ENCODE measurements at regions not wholly inside any gene's neighbourhood (a gene's known extent, or its start where the extent isn't known, plus 50 kb on each side); places are given as distances from the start of the nearest gene placed in this dataset.

DNA sequence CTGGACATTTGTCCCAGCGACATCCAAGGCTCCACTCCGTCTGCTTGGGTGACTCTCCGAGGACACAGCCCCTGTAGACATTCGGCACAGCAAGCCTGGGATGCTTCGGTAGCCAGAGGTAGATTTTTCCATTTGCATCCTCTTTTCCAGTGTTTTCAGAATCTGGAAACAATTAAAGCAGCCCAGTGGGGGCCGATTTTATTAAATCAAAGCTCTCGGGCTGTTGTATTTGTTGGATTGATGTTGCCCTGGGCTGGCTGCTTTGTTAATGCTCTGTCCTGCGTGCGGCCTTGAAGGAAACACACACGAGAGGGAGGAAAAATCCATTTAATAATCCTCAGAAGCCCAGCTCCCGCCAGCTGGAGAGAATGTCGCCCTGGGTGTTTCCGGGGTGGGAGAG is 158.1 kb upstream of the CIBAR2 start:
- Histone ChIP-seq H3K36me3 (ENCODE audit: control insufficient read depth, insufficient read depth, low read length) (no peaks in the 10 kb centered on the region), H3K27me3 (replicated peaks; ENCODE audit: control insufficient read depth, insufficient read depth, low read length) (no peaks in the 10 kb centered on the region), H3K4me3 (replicated peaks; ENCODE audit: low read depth, low read length) (no peak overlapping the region)
- TF ChIP-seq, protein P1, sequence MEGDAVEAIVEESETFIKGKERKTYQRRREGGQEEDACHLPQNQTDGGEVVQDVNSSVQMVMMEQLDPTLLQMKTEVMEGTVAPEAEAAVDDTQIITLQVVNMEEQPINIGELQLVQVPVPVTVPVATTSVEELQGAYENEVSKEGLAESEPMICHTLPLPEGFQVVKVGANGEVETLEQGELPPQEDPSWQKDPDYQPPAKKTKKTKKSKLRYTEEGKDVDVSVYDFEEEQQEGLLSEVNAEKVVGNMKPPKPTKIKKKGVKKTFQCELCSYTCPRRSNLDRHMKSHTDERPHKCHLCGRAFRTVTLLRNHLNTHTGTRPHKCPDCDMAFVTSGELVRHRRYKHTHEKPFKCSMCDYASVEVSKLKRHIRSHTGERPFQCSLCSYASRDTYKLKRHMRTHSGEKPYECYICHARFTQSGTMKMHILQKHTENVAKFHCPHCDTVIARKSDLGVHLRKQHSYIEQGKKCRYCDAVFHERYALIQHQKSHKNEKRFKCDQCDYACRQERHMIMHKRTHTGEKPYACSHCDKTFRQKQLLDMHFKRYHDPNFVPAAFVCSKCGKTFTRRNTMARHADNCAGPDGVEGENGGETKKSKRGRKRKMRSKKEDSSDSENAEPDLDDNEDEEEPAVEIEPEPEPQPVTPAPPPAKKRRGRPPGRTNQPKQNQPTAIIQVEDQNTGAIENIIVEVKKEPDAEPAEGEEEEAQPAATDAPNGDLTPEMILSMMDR (IDR thresholded peaks at IDR 0.05; ENCODE audit: insufficient read depth, low read length, poor library complexity, severe bottlenecking): no peak
- DNase-seq (ENCODE audit: extremely low read depth, insufficient read length): no peak

DNA sequence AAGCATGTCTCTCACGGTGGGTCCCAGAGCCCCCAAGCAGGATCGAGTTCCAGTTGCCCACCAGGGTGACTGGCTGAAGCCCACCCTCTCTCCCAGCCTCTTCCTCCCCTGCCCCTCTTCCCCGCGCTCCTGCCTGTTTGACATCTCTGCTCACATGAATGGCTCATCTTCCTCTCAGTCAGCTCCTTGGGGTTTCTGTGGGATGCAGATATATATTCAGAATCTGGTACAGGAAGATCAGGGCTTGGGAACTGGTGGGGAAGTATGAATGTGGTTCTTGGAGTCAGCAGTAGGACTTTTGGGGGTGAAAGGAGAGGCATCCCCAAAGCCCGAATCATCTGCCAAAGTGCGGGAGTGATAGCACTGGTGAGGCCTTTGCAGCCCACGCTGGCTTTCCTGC is 158.9 kb upstream of the CIBAR2 start:
- H3K27me3 ChIP-seq (replicated peaks; ENCODE audit: control insufficient read depth, insufficient read depth, low read length): no peaks in the 10 kb centered on the region
- no peak for DNase-seq (ENCODE audit: extremely low read depth, insufficient read length)
- H3K36me3 ChIP-seq (ENCODE audit: control insufficient read depth, insufficient read depth, low read length): no peaks in the 10 kb centered on the region
- TF ChIP-seq, protein P1 (IDR thresholded peaks at IDR 0.05; ENCODE audit: insufficient read depth, low read length, poor library complexity, severe bottlenecking): no peak
- H3K4me3 ChIP-seq (replicated peaks; ENCODE audit: low read depth, low read length): no peak overlapping the region

DNA sequence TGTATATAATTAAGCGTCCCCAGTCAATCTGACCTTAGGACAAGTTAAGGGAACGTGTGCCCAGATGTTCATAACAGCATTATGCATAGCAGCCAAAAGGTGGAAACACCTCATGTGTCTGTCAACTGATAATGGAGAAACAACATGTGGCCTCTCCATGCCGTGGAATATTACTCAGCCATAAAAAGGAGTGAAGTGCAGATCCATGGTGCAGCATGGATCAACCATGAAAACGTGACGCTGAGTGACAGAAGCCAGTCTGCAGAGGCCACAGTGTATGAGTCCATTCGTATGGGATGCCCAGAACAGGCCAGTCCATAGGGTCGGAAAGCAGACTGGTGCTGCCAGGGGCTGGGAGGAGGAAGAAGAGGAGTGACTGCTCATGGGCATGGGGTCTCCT is 161.0 kb upstream of the CIBAR2 start:
- Histone ChIP-seq H3K36me3 (ENCODE audit: control insufficient read depth, insufficient read depth, low read length) (no peaks in the 10 kb centered on the region), H3K4me3 (replicated peaks; ENCODE audit: low read depth, low read length) (no peak overlapping the region), H3K27me3 (replicated peaks; ENCODE audit: control insufficient read depth, insufficient read depth, low read length) (no peaks in the 10 kb centered on the region; the same call in 1 of the 2 replicates)
- no peak for DNase-seq (ENCODE audit: extremely low read depth, insufficient read length)
- TF ChIP-seq, protein P1 (IDR thresholded peaks at IDR 0.05; ENCODE audit: insufficient read depth, low read length, poor library complexity, severe bottlenecking): no peak

DNA sequence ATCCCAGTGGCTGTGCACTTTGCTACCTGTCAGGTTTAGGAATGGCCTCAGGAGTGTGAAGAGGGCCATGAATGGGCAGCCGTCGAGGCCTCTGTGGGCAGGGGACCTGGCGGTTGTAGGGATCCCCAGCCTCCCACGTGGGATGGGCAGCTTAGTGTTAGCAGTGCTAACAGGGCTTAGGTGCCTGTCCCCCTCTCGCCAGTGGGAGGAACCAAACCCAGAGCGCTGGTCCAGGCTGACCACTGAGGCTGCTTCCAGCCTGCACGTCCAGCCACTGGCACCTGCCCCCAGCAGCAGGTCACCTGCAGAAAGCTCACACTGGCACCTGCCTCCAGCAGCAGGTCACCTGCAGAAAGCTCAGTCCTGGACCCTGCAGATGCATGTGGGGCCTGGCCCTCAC is 162.2 kb upstream of the CIBAR2 start:
- TF ChIP-seq, protein P1 (IDR thresholded peaks at IDR 0.05; ENCODE audit: insufficient read depth, low read length, poor library complexity, severe bottlenecking): no peak
- no peak for DNase-seq (ENCODE audit: extremely low read depth, insufficient read length)
- Histone ChIP-seq H3K4me3 (replicated peaks; ENCODE audit: low read depth, low read length) (no peak overlapping the region), H3K36me3 (ENCODE audit: control insufficient read depth, insufficient read depth, low read length) (no peaks in the 10 kb centered on the region), H3K27me3 (replicated peaks; ENCODE audit: control insufficient read depth, insufficient read depth, low read length) (no peaks in the 10 kb centered on the region; the same call in 1 of the 2 replicates)

DNA sequence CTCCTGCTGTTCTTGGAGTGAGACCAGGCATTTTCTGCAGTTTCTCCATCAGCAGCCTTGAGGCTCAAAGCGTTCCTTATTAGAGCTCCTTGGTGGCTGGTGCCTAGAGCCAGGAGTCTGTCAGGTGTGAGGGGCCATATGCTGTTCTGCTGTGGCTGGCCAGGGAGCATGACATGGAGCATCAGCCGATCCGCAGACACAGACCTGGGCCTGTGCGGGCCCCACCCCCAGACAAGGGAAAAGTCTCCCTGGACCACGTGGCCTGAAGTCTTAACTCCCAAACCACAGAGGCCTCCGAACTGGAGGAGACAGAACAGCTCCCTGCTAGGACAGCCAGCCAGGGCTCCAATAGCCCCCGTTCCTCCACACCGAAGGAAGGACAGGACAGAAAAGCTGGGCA is 162.7 kb upstream of the CIBAR2 start:
- no peaks in the 10 kb centered on the region; the same call in 1 of the 2 replicates for H3K27me3 ChIP-seq (replicated peaks; ENCODE audit: control insufficient read depth, insufficient read depth, low read length)
- TF ChIP-seq, protein P1 (IDR thresholded peaks at IDR 0.05; ENCODE audit: insufficient read depth, low read length, poor library complexity, severe bottlenecking): no peak
- H3K4me3 ChIP-seq (replicated peaks; ENCODE audit: low read depth, low read length): no peak overlapping the region

More for the DNA sequence above, 162.7 kb upstream of the CIBAR2 start:
- no peak for DNase-seq (ENCODE audit: extremely low read depth, insufficient read length)
- H3K36me3 ChIP-seq (ENCODE audit: control insufficient read depth, insufficient read depth, low read length): no peaks in the 10 kb centered on the region
